ENCODE measurements at regions not wholly inside any gene's neighbourhood (a gene's known extent, or its start where the extent isn't known, plus 50 kb on each side); places are given as distances from the start of the nearest gene placed in this dataset.

GRCh38 chr1:199283794-199284193 lies 645.0 kb downstream of the PTPRC start:
- no peak for DNase-seq (ENCODE audit: low read depth in 2 of 2)

GRCh38 chr1:199287206-199287605 lies 648.4 kb downstream of the PTPRC start:
- DNase-seq (ENCODE audit: low read depth in 2 of 2) = no peak

DNA sequence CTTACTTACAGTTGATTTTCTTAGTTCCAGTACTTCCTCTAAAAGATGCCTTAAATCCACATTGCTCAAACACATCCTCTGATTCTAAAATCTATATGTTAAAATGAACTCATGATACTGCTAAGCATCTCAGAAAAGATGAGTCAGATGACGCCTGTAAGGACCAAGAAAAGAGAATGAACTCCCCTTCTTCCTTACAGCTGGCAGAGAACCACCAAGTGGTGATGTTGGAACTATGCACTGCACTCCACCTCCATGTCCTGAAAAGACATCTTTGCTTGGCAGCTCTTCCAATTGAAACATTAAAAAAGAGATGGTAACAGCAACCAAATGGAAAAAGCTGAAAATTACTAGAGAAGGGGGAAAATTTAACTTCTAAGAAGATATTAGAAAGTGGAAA lies 648.8 kb downstream of the PTPRC start:
- no peak for DNase-seq (ENCODE audit: low read depth in 2 of 2)

DNA sequence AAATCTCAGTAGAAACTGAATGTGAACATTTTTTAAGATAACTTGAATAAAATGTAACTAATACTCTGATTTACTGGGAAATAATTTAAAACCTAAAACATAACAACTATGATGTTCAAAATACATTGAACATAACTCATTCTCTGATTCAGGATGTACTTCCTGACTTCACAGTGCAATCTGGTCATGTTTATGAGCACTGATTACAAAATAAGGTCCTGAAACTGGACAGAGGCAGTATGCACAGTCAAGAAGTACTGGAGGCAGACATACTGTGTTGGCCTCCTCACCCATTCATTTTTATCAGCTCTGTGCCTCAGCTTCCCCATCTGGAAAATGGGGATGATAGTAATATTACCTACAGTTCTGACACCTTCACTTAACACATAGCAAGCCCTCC lies 651.3 kb downstream of the PTPRC start:
- DNase-seq (ENCODE audit: low read depth in 2 of 2) = no peak

GRCh38 chr1:199291022-199291740 lies 652.3 kb downstream of the PTPRC start:
- DNase-seq (ENCODE audit: low read depth in 2 of 2) = no peak

GRCh38 chr1:199292896-199293295 lies 654.1 kb downstream of the PTPRC start:
- DNase-seq (ENCODE audit: low read depth in 2 of 2) = no peak

GRCh38 chr1:199295107-199295506 lies 656.3 kb downstream of the PTPRC start:
- DNase-seq (ENCODE audit: low read depth in 2 of 2) = no peak

DNA sequence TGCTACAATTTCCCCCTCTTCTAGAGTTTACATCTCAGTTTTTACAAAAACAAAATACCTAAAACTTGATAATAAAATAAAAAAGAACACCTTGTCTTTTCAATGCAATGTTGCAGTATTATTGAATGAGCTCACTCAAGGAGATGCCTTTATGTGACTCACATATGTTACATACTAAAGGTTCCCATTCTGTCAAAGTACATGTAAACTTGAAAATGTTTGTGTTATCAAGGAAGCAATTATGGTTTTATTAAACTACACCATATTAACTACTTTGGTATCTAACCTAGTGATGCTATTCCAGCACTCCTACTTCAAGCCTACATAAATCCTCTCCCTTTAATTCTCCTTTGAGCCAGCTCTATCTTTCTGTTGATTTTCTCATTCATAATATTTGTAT lies 658.3 kb downstream of the PTPRC start:
- DNase-seq (ENCODE audit: low read depth in 2 of 2) = no peak

- no peak for DNase-seq (ENCODE audit: low read depth in 2 of 2)
These were observed 659.0 kb downstream of the PTPRC start for GRCh38 chr1:199297887-199298286.

DNA sequence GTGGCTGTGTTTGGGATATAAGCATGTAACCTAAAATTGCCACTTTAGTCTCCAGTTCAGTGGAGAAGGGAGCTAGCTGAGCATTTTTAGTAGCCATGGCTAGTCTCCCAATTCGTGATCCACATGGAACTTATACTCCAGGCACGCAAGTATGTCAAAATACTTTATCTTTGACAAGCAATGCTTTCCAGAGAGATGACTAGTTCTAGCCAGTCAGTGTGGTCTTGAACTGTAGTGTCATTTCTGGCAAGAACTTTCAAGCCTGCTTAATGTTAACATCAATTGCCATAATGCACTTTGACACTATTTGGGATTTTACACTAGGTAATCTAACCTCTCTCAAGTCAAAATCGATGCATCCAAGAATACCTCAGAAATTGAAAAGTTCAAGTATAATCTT lies 660.0 kb downstream of the PTPRC start:
- DNase-seq (ENCODE audit: low read depth in 2 of 2) = no peak

- DNase-seq (ENCODE audit: low read depth in 2 of 2) = no peak
These were observed 662.8 kb downstream of the PTPRC start for GRCh38 chr1:199301472-199302217.

GRCh38 chr1:199302554-199302953 lies 663.7 kb downstream of the PTPRC start:
- no peak for DNase-seq (ENCODE audit: low read depth in 2 of 2)

DNA sequence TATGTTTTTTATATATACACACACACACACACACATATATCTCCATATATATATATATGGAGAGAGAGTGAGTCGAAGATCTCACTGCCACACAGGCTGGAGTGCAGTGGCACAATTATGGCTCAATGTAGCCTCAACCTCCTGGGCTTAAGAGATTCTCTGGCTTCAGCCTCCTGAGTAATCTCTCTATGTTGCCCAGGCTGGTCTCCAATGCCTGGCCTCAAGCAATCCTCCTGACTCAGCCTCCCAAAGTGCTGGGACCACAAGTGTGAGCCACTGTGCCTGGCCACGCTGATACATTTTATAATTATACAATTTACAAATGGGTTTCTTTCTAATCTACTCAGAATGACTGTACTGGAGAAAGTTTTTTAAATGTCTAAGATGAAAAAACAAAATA lies 664.2 kb downstream of the PTPRC start:
- no peak for DNase-seq (ENCODE audit: low read depth in 2 of 2)

DNA sequence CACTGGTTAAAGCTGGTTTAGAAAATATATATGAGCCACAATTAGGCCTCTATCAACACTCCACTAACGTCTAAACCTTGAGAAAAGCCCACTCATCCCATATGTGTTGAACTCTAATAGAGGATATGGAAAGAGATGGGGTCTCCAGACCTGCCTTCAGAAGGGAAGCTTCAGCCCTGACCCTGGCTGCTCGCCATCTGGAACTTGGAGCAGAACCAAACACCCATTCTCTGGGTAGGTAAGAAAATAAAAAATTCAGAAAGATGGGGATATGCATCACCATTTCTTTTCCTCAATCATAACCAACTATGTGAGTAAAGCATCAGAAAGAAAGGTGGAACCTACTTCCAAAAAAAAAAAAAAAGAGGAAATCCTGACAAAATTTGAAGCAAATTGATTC lies 666.2 kb downstream of the PTPRC start:
- DNase-seq (ENCODE audit: low read depth in 2 of 2) = no peak

GRCh38 chr1:199307496-199308264 lies 668.8 kb downstream of the PTPRC start:
- DNase-seq (ENCODE audit: low read depth in 2 of 2) = no peak

- no peak for DNase-seq (ENCODE audit: low read depth in 2 of 2)
These were observed 669.6 kb downstream of the PTPRC start for GRCh38 chr1:199308349-199308846.

DNA sequence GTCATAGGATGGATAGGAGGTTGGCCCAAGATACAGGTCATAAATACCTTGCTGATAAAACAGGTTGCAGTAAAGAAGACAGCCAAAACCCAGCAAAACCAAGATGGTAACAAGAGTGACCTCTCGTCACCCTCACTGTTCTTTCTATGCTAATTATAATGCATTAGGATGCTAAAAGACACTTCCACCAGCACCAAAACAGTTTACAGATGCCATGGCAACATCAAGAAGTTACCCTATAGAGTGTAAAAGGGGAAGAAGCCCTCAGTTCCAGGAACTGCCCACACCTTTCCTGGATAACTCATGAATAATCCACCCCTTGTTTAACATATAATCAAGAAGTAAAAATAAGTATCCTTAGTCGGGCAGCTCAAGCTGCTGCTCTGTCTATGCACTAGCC lies 671.9 kb downstream of the PTPRC start:
- DNase-seq (ENCODE audit: low read depth in 2 of 2) = no peak

- DNase-seq (ENCODE audit: low read depth in 2 of 2) = no peak
These were observed 672.8 kb downstream of the PTPRC start for GRCh38 chr1:199311478-199312262.

GRCh38 chr1:199312626-199313025 lies 673.8 kb downstream of the PTPRC start:
- DNase-seq (ENCODE audit: low read depth in 2 of 2) = no peak

DNA sequence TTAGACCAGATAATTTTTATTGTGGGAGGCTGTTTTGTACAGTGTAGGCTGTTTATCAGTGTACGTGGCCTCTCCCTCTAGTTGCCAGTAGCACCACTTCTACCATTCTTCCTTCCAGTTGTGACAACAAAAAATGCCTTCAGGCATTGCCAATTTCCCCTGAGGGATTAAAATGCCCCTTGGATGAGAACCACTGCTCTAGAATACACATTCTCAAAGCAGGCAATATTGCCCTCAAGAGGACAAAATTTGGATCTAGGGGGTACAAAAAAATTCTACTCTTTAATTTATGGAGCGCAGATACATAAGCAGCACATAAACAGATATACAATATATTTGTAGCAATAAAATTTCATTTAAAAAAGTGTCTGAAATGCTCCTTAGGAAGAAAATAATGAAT lies 674.6 kb downstream of the PTPRC start:
- no peak for DNase-seq (ENCODE audit: low read depth in 2 of 2)

GRCh38 chr1:199319341-199319740 lies 680.5 kb downstream of the PTPRC start:
- no peak for DNase-seq (ENCODE audit: low read depth in 2 of 2)

DNA sequence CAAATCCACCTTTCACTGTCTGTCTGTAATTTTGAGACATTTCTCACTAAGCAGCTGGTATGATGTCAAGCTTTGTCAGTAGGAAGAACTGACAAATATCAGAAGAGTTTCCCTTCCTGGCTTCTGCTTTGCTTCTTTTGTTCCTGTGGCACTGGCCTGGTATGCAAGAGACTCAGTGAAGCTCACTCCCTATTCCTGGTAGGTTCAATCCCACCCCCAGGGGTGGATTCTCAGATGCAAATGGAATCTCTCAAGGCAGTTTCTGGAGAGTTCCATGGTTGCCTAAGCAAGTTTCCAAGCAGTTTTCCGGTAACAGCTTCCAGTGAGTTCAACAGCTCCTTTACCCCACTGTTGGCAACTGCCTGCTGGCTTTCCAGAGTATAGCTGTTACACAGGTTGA lies 683.4 kb downstream of the PTPRC start:
- no peak for DNase-seq (ENCODE audit: low read depth in 2 of 2)
